K562 (cell line): ENCODE measurements at regions not wholly inside any gene's neighbourhood (a gene's known extent, or its start where the extent isn't known, plus 50 kb on each side); places are given as distances from the start of the nearest gene placed in this dataset.

Experiments used
- DPF2 ChIP-seq: fragments of 450-650 bp; IDR thresholded peaks from 2 replicates; pipeline ENCODE4 v1.6.1; 2016
- HDAC8 ChIP-seq: fragments of 450-650 bp; IDR thresholded peaks from 2 replicates; pipeline ENCODE4 v1.6.1; 2016; ENCODE audit warnings: mild to moderate bottlenecking, missing genetic modification characterization, moderate library complexity, missing compliant biosample characterization
- KDM1A ChIP-seq, 2 experiments: fragments of 450-650 bp; IDR thresholded peaks; 2 replicates each; pipeline ENCODE4 v1.6.1; 2016; ENCODE audit warnings: mild to moderate bottlenecking in 2 of 2
- KLF13 ChIP-seq: fragments of 450-650 bp; IDR thresholded peaks from 2 replicates; pipeline ENCODE4 v1.6.1; 2016; ENCODE audit warnings: missing genetic modification characterization, low read depth, mild to moderate bottlenecking, missing compliant biosample characterization, moderate library complexity, borderline replicate concordance
- SREBF1 ChIP-seq: fragments of 150-350 bp; IDR thresholded peaks from 2 replicates; pipeline ENCODE4 v1.6.1; 2014; ENCODE audit warnings: antibody characterized with exemption, low read depth, low read length, borderline replicate concordance
- TF ChIP-seq, protein P1 (sequence below): fragments of 450-650 bp; IDR thresholded peaks from 2 replicates; pipeline ENCODE4 v1.6.1; 2016; ENCODE audit warnings: mild to moderate bottlenecking, moderate library complexity
- TF ChIP-seq, protein P2 (sequence below): fragments of 150-350 bp; conservative IDR thresholded peaks from 2 replicates; pipeline ENCODE4 v1.6.1; 2014; ENCODE audit warnings: low read length

DNA sequence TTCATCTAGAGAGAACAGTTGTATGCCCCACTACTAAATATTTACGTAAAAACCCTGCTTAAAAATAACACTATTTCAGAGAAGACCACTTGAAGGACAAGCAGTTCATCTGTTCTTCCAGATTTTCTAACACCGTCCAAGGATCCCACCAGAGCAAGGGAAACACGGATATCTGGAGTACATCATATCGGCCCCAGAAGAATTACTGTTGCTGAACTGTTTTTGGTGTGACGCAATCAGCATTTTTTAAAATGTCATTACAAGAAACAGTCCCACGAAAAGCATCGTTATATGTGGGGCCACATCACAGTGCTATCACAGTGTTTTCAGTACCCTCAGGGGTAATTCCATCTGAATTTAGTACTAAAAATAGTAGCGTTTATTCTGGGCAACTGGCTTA is 134.5 kb upstream of the PKDCC start:
- TF ChIP-seq, protein P1, sequence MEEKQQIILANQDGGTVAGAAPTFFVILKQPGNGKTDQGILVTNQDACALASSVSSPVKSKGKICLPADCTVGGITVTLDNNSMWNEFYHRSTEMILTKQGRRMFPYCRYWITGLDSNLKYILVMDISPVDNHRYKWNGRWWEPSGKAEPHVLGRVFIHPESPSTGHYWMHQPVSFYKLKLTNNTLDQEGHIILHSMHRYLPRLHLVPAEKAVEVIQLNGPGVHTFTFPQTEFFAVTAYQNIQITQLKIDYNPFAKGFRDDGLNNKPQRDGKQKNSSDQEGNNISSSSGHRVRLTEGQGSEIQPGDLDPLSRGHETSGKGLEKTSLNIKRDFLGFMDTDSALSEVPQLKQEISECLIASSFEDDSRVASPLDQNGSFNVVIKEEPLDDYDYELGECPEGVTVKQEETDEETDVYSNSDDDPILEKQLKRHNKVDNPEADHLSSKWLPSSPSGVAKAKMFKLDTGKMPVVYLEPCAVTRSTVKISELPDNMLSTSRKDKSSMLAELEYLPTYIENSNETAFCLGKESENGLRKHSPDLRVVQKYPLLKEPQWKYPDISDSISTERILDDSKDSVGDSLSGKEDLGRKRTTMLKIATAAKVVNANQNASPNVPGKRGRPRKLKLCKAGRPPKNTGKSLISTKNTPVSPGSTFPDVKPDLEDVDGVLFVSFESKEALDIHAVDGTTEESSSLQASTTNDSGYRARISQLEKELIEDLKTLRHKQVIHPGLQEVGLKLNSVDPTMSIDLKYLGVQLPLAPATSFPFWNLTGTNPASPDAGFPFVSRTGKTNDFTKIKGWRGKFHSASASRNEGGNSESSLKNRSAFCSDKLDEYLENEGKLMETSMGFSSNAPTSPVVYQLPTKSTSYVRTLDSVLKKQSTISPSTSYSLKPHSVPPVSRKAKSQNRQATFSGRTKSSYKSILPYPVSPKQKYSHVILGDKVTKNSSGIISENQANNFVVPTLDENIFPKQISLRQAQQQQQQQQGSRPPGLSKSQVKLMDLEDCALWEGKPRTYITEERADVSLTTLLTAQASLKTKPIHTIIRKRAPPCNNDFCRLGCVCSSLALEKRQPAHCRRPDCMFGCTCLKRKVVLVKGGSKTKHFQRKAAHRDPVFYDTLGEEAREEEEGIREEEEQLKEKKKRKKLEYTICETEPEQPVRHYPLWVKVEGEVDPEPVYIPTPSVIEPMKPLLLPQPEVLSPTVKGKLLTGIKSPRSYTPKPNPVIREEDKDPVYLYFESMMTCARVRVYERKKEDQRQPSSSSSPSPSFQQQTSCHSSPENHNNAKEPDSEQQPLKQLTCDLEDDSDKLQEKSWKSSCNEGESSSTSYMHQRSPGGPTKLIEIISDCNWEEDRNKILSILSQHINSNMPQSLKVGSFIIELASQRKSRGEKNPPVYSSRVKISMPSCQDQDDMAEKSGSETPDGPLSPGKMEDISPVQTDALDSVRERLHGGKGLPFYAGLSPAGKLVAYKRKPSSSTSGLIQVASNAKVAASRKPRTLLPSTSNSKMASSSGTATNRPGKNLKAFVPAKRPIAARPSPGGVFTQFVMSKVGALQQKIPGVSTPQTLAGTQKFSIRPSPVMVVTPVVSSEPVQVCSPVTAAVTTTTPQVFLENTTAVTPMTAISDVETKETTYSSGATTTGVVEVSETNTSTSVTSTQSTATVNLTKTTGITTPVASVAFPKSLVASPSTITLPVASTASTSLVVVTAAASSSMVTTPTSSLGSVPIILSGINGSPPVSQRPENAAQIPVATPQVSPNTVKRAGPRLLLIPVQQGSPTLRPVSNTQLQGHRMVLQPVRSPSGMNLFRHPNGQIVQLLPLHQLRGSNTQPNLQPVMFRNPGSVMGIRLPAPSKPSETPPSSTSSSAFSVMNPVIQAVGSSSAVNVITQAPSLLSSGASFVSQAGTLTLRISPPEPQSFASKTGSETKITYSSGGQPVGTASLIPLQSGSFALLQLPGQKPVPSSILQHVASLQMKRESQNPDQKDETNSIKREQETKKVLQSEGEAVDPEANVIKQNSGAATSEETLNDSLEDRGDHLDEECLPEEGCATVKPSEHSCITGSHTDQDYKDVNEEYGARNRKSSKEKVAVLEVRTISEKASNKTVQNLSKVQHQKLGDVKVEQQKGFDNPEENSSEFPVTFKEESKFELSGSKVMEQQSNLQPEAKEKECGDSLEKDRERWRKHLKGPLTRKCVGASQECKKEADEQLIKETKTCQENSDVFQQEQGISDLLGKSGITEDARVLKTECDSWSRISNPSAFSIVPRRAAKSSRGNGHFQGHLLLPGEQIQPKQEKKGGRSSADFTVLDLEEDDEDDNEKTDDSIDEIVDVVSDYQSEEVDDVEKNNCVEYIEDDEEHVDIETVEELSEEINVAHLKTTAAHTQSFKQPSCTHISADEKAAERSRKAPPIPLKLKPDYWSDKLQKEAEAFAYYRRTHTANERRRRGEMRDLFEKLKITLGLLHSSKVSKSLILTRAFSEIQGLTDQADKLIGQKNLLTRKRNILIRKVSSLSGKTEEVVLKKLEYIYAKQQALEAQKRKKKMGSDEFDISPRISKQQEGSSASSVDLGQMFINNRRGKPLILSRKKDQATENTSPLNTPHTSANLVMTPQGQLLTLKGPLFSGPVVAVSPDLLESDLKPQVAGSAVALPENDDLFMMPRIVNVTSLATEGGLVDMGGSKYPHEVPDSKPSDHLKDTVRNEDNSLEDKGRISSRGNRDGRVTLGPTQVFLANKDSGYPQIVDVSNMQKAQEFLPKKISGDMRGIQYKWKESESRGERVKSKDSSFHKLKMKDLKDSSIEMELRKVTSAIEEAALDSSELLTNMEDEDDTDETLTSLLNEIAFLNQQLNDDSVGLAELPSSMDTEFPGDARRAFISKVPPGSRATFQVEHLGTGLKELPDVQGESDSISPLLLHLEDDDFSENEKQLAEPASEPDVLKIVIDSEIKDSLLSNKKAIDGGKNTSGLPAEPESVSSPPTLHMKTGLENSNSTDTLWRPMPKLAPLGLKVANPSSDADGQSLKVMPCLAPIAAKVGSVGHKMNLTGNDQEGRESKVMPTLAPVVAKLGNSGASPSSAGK, result no peak
- TF ChIP-seq SREBF1 (no peak), KDM1A (IDR thresholded peaks at IDR 0.05) (no peak), HDAC8 (no peak), DPF2 (no peak), KLF13 (tag) (no peak)
- TF ChIP-seq, protein P2, sequence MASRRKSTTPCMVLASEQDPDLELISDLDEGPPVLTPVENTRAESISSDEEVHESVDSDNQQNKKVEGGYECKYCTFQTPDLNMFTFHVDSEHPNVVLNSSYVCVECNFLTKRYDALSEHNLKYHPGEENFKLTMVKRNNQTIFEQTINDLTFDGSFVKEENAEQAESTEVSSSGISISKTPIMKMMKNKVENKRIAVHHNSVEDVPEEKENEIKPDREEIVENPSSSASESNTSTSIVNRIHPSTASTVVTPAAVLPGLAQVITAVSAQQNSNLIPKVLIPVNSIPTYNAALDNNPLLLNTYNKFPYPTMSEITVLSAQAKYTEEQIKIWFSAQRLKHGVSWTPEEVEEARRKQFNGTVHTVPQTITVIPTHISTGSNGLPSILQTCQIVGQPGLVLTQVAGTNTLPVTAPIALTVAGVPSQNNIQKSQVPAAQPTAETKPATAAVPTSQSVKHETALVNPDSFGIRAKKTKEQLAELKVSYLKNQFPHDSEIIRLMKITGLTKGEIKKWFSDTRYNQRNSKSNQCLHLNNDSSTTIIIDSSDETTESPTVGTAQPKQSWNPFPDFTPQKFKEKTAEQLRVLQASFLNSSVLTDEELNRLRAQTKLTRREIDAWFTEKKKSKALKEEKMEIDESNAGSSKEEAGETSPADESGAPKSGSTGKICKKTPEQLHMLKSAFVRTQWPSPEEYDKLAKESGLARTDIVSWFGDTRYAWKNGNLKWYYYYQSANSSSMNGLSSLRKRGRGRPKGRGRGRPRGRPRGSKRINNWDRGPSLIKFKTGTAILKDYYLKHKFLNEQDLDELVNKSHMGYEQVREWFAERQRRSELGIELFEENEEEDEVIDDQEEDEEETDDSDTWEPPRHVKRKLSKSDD, result no peak
